Endodermal cell (in vitro differentiated cells): ENCODE measurements at regions not wholly inside any gene's neighbourhood (a gene's known extent, or its start where the extent isn't known, plus 50 kb on each side); places are given as distances from the start of the nearest gene placed in this dataset.

ENCODE experiments used
- DNase-seq: peaks from one replicate; pipeline ENCODE4 v3.0.0-alpha.2; 2017
- H3K27ac ChIP-seq: 2 replicates; pipeline ENCODE4 v1.5.1; 2013; ENCODE audit warnings: mild to moderate bottlenecking, low read depth, low read length, moderate library complexity
- H3K27me3 ChIP-seq: 2 replicates; pipeline ENCODE4 v1.6.1; 2013; ENCODE audit warnings: mild to moderate bottlenecking, low read length, moderate library complexity; ENCODE audit not compliant: insufficient read depth, control insufficient read depth, poor library complexity, severe bottlenecking
- H3K36me3 ChIP-seq: 2 replicates; pipeline ENCODE4 v1.7.0; 2013; ENCODE audit warnings: mild to moderate bottlenecking, low read length, moderate library complexity; ENCODE audit not compliant: control insufficient read depth, insufficient read depth
- H3K4me1 ChIP-seq: one replicate; pipeline ENCODE4 v1.7.0; 2013; ENCODE audit warnings: low read length; ENCODE audit not compliant: control insufficient read depth, insufficient read depth
- H3K4me3 ChIP-seq: 2 replicates; pipeline ENCODE4 v1.5.1; 2013; ENCODE audit warnings: mild to moderate bottlenecking, low read length, moderate library complexity
- H3K9ac ChIP-seq: 2 replicates; pipeline ENCODE4 v1.6.1; 2013; ENCODE audit warnings: mild to moderate bottlenecking, low read length, moderate library complexity; ENCODE audit not compliant: poor library complexity, severe bottlenecking; ENCODE audit errors: extremely low read depth
- H3K9me3 ChIP-seq: 2 replicates; pipeline ENCODE4 v1.6.1; 2013; ENCODE audit warnings: mild to moderate bottlenecking, low read length, moderate library complexity; ENCODE audit not compliant: control insufficient read depth
- H3K27ac Mint-ChIP-seq: 2 replicates; pipeline ENCODE4 v1.8.0; 2020; ENCODE audit warnings: mixed read lengths
- H3K27me3 Mint-ChIP-seq: 2 replicates; pipeline ENCODE4 v1.8.0; 2021; ENCODE audit warnings: mild to moderate bottlenecking, mixed read lengths; ENCODE audit not compliant: insufficient read depth
- H3K36me3 Mint-ChIP-seq: 2 replicates; pipeline ENCODE4 v1.8.0; 2020; ENCODE audit warnings: low read depth, mixed read lengths
- H3K4me1 Mint-ChIP-seq: 2 replicates; pipeline ENCODE4 v1.8.0; 2020; ENCODE audit warnings: mixed read lengths
- H3K4me3 Mint-ChIP-seq: 2 replicates; pipeline ENCODE4 v1.8.0; 2020; ENCODE audit warnings: mild to moderate bottlenecking, moderate library complexity, mixed read lengths
- H3K9me3 Mint-ChIP-seq: 2 replicates; pipeline ENCODE4 v1.8.0; 2020; ENCODE audit warnings: mild to moderate bottlenecking, mixed read lengths
- WGBS, 2 experiments: methylation state at CpG; one replicate each; pipeline versions ENCODE4 v1.1.5 to v1.1.7; 2013; ENCODE audit warnings: missing lambda C conversion rate in 2 of 2, mixed read lengths in 1 of 2; ENCODE audit not compliant: insufficient coverage in 1 of 2, insufficient read length in 1 of 2; 5-methylcytosine and 5-hydroxymethylcytosine counted together
- TF ChIP-seq, protein P1 (sequence below): fragments of 200-600 bp; sonication (generic); conservative IDR thresholded peaks from 2 replicates; pipeline ENCODE4 v1.5.0; 2021; ENCODE audit warnings: antibody characterized with exemption, mild to moderate bottlenecking

DNA sequence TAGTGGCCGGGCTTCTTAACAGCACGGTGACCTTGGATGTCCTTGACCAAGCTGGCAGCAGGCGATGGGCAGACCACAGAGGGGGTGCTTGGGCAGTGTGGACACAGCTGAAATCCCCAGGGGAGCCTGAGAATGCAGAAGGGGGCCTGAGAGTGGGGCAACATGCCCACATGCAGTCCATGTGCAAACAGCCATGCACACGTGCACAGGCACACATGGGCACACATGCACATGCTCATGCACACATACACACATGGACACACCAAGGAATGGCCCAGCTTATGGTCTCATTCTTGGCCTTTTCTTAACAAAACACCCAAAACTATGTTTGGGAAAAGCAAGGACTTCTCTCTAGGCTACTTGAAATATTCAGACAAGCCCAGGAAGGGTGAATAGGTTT, 483.9 kb upstream of the MKI67 start:
- Histone ChIP-seq H3K9ac (no peak overlapping the region), H3K36me3 (no peaks in the 10 kb centered on the region), H3K27ac (no peak overlapping the region), H3K4me1 (peaks cover 3% of the 10 kb centered on the region), H3K4me3 (no peak overlapping the region), H3K27me3 (no peaks in the 10 kb centered on the region), H3K9me3 (no peaks in the 10 kb centered on the region)
- DNase-seq: no peak
- H3K9me3 Mint-ChIP-seq: no peaks in the 10 kb centered on the region
- no peaks in the 10 kb centered on the region for H3K36me3 Mint-ChIP-seq
- H3K27me3 Mint-ChIP-seq: no peaks in the 10 kb centered on the region
- WGBS, 2 experiments: 94 to 100% methylated on average over 1 to 4 of the region's 4 CpGs
- no peak overlapping the region for H3K27ac Mint-ChIP-seq
- H3K4me1 Mint-ChIP-seq: no peaks in the 10 kb centered on the region
- TF ChIP-seq, protein P1, sequence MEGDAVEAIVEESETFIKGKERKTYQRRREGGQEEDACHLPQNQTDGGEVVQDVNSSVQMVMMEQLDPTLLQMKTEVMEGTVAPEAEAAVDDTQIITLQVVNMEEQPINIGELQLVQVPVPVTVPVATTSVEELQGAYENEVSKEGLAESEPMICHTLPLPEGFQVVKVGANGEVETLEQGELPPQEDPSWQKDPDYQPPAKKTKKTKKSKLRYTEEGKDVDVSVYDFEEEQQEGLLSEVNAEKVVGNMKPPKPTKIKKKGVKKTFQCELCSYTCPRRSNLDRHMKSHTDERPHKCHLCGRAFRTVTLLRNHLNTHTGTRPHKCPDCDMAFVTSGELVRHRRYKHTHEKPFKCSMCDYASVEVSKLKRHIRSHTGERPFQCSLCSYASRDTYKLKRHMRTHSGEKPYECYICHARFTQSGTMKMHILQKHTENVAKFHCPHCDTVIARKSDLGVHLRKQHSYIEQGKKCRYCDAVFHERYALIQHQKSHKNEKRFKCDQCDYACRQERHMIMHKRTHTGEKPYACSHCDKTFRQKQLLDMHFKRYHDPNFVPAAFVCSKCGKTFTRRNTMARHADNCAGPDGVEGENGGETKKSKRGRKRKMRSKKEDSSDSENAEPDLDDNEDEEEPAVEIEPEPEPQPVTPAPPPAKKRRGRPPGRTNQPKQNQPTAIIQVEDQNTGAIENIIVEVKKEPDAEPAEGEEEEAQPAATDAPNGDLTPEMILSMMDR: no peak
- no peak overlapping the region for H3K4me3 Mint-ChIP-seq

DNA sequence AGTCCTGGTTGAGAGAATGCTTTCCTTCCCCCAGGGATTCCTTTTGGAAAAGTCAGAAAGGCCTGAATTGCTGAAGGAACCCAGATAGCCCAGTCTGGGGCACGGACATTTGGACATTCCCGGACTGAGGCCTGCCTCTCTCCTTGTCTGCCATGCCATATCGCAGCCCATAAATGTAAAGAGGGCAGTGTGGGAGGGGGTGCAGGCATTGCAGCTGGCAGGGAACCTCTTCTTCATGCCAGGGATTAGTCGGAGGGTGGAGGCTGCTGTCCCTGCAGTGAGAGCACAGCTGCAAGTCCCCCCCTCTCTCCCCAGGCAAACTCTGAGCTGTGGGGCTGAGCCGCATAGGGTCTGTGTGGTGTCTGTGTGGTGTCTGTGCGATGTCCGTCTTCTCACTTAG, 486.0 kb upstream of the MKI67 start:
- Histone ChIP-seq H3K27me3 (no peaks in the 10 kb centered on the region), H3K9me3 (no peaks in the 10 kb centered on the region), H3K4me3 (no peak overlapping the region), H3K27ac (no peak overlapping the region), H3K9ac (no peak overlapping the region), H3K4me1 (peaks cover 3% of the 10 kb centered on the region), H3K36me3 (no peaks in the 10 kb centered on the region)
- Mint-ChIP-seq H3K36me3 (no peaks in the 10 kb centered on the region), H3K27me3 (no peaks in the 10 kb centered on the region), H3K27ac (no peak overlapping the region), H3K4me1 (no peaks in the 10 kb centered on the region), H3K4me3 (no peak overlapping the region), H3K9me3 (no peaks in the 10 kb centered on the region)
- 89 to 95% methylated on average over 5 to 7 of the region's 7 CpGs for WGBS, 2 experiments
- no peak for DNase-seq
- TF ChIP-seq, protein P1: no peak

DNA sequence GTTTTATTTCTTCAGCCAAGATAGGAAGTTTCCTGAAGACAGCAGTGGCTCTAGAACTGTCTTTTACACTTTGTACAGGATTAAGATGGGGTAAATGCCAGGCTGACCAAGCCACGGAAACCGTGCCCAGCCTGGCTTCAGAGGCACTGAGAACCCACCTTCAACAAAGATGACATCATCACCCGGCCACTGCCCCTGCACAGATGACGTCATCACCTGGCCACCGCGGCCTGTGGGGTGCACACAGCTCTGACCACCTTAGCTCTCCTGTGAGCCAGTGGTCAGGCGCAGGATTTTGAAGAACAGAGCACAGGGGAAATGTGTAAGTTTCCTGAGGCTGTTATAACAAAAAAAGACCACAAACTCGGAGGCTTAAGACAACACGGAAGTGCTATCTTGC, 486.4 kb upstream of the MKI67 start:
- 78 to 93% methylated on average over 3 to 9 of the region's 9 CpGs for WGBS, 2 experiments
- Mint-ChIP-seq H3K27me3 (no peaks in the 10 kb centered on the region), H3K36me3 (no peaks in the 10 kb centered on the region), H3K4me3 (no peak overlapping the region), H3K9me3 (no peaks in the 10 kb centered on the region), H3K27ac (no peak overlapping the region), H3K4me1 (no peaks in the 10 kb centered on the region)
- no peaks in the 10 kb centered on the region for H3K36me3 ChIP-seq
- no peak overlapping the region for H3K27ac ChIP-seq
- H3K4me3 ChIP-seq: no peak overlapping the region
- no peak for DNase-seq
- H3K9me3 ChIP-seq: no peaks in the 10 kb centered on the region
- no peaks in the 10 kb centered on the region for H3K27me3 ChIP-seq
- TF ChIP-seq, protein P1: no peak
- H3K9ac ChIP-seq: no peak overlapping the region
- H3K4me1 ChIP-seq: peaks cover 3% of the 10 kb centered on the region
